ENCODE measurements at regions not wholly inside any gene's neighbourhood (a gene's known extent, or its start where the extent isn't known, plus 50 kb on each side); places are given as distances from the start of the nearest gene placed in this dataset.
A peak's percentile ranks its signal among the peaks of the same experiment; 100 is the strongest.

- no peaks in the 10 kb centered on the region for H3K36me3 ChIP-seq
- no peaks in the 10 kb centered on the region for H3K27me3 ChIP-seq
- intact Hi-C loops (cut with DNase I): no loop called here
- peak; percentile 13 to 26 for TF ChIP-seq POLR2AphosphoS5 (IDR thresholded peaks at IDR 0.05)
- TF ChIP-seq, protein P1, sequence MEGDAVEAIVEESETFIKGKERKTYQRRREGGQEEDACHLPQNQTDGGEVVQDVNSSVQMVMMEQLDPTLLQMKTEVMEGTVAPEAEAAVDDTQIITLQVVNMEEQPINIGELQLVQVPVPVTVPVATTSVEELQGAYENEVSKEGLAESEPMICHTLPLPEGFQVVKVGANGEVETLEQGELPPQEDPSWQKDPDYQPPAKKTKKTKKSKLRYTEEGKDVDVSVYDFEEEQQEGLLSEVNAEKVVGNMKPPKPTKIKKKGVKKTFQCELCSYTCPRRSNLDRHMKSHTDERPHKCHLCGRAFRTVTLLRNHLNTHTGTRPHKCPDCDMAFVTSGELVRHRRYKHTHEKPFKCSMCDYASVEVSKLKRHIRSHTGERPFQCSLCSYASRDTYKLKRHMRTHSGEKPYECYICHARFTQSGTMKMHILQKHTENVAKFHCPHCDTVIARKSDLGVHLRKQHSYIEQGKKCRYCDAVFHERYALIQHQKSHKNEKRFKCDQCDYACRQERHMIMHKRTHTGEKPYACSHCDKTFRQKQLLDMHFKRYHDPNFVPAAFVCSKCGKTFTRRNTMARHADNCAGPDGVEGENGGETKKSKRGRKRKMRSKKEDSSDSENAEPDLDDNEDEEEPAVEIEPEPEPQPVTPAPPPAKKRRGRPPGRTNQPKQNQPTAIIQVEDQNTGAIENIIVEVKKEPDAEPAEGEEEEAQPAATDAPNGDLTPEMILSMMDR (IDR thresholded peaks at IDR 0.05): no peak
- no peak for TF ChIP-seq EP300 (IDR thresholded peaks at IDR 0.05)
- no peak overlapping the region for H3K4me3 ChIP-seq
- H3K4me1 ChIP-seq: no peaks in the 10 kb centered on the region
- 60% methylated on average over 4 of the region's 4 CpGs for WGBS
- no peak for DNase-seq (ENCODE audit: extremely low spot score)
- H3K9me3 ChIP-seq: no peaks in the 10 kb centered on the region
- no peak overlapping the region for H3K27ac ChIP-seq (replicated peaks in 1 of 4)
Measured at GRCh38 chr9:28004900-28005299, 431.6 kb upstream of the C9orf72 start.

DNA sequence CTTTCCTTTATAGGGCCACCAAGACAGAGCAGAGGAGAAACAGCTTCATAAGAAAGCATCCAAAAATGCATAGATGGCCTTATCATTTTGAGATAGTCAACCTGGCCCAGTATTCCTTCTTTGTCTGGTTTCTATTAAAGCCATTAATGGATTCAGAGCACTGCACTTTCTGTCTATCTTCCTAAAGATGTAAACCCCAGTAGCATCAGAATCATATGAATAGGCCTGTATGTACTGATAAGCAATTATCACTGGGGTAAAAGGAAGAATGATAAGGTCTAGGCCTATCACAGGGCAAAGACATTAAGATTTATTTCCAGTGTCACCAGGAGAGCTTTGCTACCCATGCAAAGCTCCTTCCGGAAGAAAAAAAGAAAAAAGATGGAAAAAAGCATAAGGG, 432.5 kb upstream of the C9orf72 start:
- TF ChIP-seq EP300 (IDR thresholded peaks at IDR 0.05) (no peak), POLR2A (IDR thresholded peaks at IDR 0.05; ENCODE audit: low read depth) (no peak), POLR2AphosphoS5 (IDR thresholded peaks at IDR 0.05) (no peak)
- TF ChIP-seq, protein P1 (IDR thresholded peaks at IDR 0.05): no peak
- H3K4me3 ChIP-seq: no peak overlapping the region
- H3K27ac ChIP-seq (replicated peaks in 1 of 4): no peak overlapping the region
- H3K27me3 ChIP-seq: no peaks in the 10 kb centered on the region
- no peaks in the 10 kb centered on the region for H3K36me3 ChIP-seq
- intact Hi-C loops (cut with DNase I): no loop called here
- no peak for DNase-seq (ENCODE audit: extremely low spot score)
- 89% methylated on average over 1 of the region's 1 CpG for WGBS
- no peaks in the 10 kb centered on the region for H3K4me1 ChIP-seq
- no peaks in the 10 kb centered on the region for H3K9me3 ChIP-seq

DNA sequence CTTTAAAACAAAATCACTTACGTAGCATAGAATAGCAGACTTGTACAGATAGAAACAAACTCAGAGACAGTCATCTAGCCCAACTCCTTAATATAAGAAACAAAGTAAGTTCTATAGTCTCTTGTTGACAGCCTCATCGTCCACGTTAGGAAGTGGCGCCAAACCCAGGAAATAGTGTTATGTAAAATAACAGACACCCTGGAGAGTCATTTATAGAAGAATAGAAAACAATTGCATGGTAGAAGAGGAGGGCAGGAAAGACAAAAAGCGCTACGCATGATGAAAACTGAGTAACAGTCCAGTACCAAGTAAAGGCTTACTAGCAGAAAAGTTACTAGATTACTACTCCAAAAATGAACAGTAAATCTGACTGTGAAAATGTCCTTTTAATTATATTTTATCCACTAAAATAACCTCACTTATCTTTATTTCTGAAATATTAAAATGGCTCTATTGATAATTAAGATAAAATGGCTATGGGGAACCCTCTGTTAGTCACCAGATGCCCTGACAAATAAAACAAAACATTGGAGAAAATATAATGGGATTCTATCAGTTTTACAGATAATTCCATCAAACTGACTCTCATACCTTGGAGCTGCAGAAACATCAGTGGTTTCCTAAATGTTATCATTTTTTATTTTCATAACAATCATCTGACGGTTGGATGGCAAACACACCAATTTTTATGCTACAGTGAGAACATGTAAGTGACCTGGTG, 434.0 kb upstream of the C9orf72 start:
- intact Hi-C loops (cut with DNase I): no loop called here
- WGBS: 80% methylated on average over 7 of the region's 7 CpGs

DNA sequence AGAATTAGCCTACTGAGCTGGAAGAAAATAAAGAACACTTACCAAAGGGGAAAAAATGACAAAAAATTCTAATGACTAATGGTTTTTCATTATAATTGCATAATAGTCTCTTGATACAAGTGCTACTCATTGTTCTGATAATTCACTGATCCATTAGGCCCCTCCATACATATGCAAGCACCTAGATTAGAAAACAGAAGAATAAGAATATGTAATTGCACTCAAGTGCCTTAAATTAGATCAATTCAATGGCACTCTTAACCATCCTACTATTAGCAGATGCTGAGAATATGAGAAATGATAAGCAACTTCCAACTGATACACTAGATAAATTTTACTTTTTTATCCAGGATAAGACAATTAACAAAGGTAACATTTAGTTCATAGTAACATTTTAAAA, 440.9 kb upstream of the C9orf72 start:
- Histone ChIP-seq H3K36me3 (no peaks in the 10 kb centered on the region), H3K4me3 (no peak overlapping the region), H3K27ac (replicated peaks in 1 of 4) (no peak overlapping the region), H3K4me1 (no peaks in the 10 kb centered on the region), H3K27me3 (no peaks in the 10 kb centered on the region), H3K9me3 (no peaks in the 10 kb centered on the region)
- intact Hi-C loops (cut with DNase I): no loop called here
- DNase-seq (ENCODE audit: extremely low spot score): no peak
- TF ChIP-seq POLR2A (IDR thresholded peaks at IDR 0.05; ENCODE audit: low read depth): no peak
- TF ChIP-seq, protein P1 (IDR thresholded peaks at IDR 0.05): no peak
- TF ChIP-seq EP300 (IDR thresholded peaks at IDR 0.05): no peak
- TF ChIP-seq POLR2AphosphoS5 (IDR thresholded peaks at IDR 0.05): no peak

More for the DNA sequence above, 434.0 kb upstream of the C9orf72 start:
- TF ChIP-seq POLR2A (IDR thresholded peaks at IDR 0.05; ENCODE audit: low read depth): no peak
- H3K9me3 ChIP-seq: no peaks in the 10 kb centered on the region
- no peaks in the 10 kb centered on the region for H3K36me3 ChIP-seq
- no peak overlapping the region for H3K4me3 ChIP-seq
- H3K27ac ChIP-seq (replicated peaks in 1 of 4): no peak overlapping the region
- DNase-seq (ENCODE audit: extremely low spot score): no peak
- no peaks in the 10 kb centered on the region for H3K4me1 ChIP-seq
- no peaks in the 10 kb centered on the region for H3K27me3 ChIP-seq

GRCh38 chr9:28024676-28025075, 451.4 kb upstream of the C9orf72 start:
- no peaks in the 10 kb centered on the region for H3K9me3 ChIP-seq
- intact Hi-C loops (cut with DNase I): no loop called here
- H3K36me3 ChIP-seq: no peaks in the 10 kb centered on the region
- no peak overlapping the region for H3K27ac ChIP-seq (replicated peaks in 1 of 4)
- TF ChIP-seq EP300 (IDR thresholded peaks at IDR 0.05) (no peak), POLR2AphosphoS5 (IDR thresholded peaks at IDR 0.05) (no peak), POLR2A (IDR thresholded peaks at IDR 0.05; ENCODE audit: low read depth) (no peak)
- TF ChIP-seq, protein P1 (IDR thresholded peaks at IDR 0.05): no peak
- H3K4me3 ChIP-seq: no peak overlapping the region
- 40% methylated on average over 4 of the region's 6 CpGs for WGBS
- no peaks in the 10 kb centered on the region for H3K27me3 ChIP-seq
- no peak for DNase-seq (ENCODE audit: extremely low spot score)
- peaks cover 0 to 10% (median 4%) of the 10 kb centered on the region in 4 donors for H3K4me1 ChIP-seq

Measured in esophagus muscularis mucosa (tissue), 4 donors.